Bronchial epithelial cell (primary cell): ENCODE measurements at regions not wholly inside any gene's neighbourhood (a gene's known extent, or its start where the extent isn't known, plus 50 kb on each side); places are given as distances from the start of the nearest gene placed in this dataset.

Source experiments
- DNase-seq: peaks from one replicate; pipeline ENCODE4 v3.0.0-alpha.2; 2010; ENCODE audit warnings: low read depth
- FAIRE-seq: peaks from 2 replicates; lab custom pipeline; 2011; peaks lifted over from hg19 to GRCh38; lab: Jason Lieb, UNC
- H3K27me3 ChIP-seq: 2 replicates; pipeline ENCODE4 v1.5.1; 2011; ENCODE audit warnings: low read length; ENCODE audit not compliant: control insufficient read depth, insufficient read depth
- H3K36me3 ChIP-seq: 2 replicates; pipeline ENCODE4 v1.5.1; 2011; ENCODE audit warnings: low read length; ENCODE audit not compliant: control insufficient read depth, insufficient read depth
- H3K4me3 ChIP-seq: 2 replicates; pipeline ENCODE4 v1.5.1; 2011; ENCODE audit warnings: mild to moderate bottlenecking, low read depth, low read length, control low read depth
- TF ChIP-seq, protein P1 (sequence below): IDR thresholded peaks from 2 replicates; pipeline ENCODE4 v1.5.1; 2011; ENCODE audit warnings: mild to moderate bottlenecking, moderate library complexity, low read length, control low read depth, inconsistent platforms; ENCODE audit not compliant: insufficient read depth, severe bottlenecking

DNA sequence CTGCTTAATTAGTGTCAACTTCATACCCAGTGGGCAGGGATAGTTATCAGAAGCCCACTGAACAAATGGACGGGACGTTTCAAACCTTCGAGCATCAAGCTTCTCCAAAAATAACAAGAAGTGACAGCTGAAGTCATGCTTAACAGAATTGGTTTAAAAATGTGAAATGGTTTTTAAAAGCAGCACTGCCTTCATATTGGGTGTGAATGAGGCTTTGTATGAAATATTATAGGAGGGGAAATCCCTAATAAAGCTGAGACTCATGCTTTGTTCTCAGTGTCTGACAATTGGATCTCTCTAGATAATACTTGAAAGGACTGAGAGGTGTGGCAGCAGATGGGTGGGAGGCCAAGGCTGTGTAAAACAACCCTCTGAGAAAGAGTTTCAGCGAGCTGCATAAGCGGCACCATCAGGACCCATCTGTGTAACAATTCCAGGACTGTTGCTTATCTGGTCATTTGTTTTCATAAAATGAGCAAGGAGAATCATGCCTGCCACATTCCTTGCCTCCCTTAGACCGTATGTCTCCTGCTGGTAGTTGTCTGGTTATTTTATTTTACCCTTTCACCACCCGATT, 667.7 kb downstream of the DIAPH3 start:
- TF ChIP-seq, protein P1, sequence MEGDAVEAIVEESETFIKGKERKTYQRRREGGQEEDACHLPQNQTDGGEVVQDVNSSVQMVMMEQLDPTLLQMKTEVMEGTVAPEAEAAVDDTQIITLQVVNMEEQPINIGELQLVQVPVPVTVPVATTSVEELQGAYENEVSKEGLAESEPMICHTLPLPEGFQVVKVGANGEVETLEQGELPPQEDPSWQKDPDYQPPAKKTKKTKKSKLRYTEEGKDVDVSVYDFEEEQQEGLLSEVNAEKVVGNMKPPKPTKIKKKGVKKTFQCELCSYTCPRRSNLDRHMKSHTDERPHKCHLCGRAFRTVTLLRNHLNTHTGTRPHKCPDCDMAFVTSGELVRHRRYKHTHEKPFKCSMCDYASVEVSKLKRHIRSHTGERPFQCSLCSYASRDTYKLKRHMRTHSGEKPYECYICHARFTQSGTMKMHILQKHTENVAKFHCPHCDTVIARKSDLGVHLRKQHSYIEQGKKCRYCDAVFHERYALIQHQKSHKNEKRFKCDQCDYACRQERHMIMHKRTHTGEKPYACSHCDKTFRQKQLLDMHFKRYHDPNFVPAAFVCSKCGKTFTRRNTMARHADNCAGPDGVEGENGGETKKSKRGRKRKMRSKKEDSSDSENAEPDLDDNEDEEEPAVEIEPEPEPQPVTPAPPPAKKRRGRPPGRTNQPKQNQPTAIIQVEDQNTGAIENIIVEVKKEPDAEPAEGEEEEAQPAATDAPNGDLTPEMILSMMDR: no peak
- DNase-seq: no peak
- Histone ChIP-seq H3K36me3 (no peaks in the 10 kb centered on the region), H3K4me3 (no peak overlapping the region), H3K27me3 (no peaks in the 10 kb centered on the region)
- no peak for FAIRE-seq

DNA sequence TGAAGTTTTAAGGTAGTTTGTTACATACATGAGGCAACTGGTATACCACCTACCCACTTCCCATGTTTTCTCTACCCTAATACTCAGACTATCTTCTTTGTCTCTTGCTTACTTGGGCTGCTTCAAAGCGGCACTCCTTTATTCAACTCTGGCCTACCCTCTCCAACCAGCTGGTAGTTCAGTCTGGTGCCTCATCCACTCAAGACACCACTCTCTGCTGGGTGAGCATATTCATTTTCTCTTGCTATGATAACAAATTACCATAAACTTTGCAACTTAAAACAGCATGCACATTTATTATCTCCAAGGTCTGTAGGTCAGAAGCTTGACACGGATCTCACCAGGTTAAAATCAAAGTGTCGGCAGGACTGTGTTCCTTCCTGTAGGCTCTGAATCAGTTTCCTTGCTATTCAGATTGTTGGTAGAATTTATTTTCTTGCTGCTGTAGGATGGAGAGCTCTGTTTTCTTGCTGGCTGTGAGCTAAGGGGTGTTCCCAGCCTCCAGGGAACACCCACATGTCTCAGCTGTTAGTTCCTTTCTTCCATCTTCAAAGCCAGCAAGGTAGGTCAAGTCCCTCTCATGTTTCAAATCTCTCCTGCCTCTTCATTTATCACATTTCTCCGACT, 666.0 kb downstream of the DIAPH3 start:
- no peaks in the 10 kb centered on the region for H3K36me3 ChIP-seq
- DNase-seq (no peak), FAIRE-seq (no peak)
- no peaks in the 10 kb centered on the region for H3K27me3 ChIP-seq
- no peak overlapping the region for H3K4me3 ChIP-seq
- TF ChIP-seq, protein P1: no peak

DNA sequence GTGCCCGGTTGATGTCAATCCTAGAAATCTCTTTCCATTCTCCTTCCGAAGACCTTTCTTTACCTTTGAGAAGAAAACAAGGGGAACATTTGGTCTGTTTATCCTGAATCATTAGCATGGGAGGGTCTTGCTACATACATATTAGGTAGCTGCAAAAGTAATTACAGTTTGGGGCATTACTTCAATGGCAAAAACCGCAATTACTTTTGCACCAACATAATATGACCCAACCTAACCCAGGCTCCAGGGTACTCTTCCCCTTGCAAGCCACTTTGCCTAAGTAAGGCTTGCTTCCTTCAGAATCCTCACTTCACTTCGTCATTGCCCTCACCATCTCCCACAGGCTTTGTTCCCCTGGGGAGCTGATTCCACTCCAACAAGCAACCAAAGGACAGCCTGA, 662.7 kb downstream of the DIAPH3 start:
- H3K36me3 ChIP-seq: no peaks in the 10 kb centered on the region
- no peaks in the 10 kb centered on the region for H3K27me3 ChIP-seq
- no peak overlapping the region for H3K4me3 ChIP-seq
- DNase-seq (no peak), FAIRE-seq (no peak)
- TF ChIP-seq, protein P1: no peak

DNA sequence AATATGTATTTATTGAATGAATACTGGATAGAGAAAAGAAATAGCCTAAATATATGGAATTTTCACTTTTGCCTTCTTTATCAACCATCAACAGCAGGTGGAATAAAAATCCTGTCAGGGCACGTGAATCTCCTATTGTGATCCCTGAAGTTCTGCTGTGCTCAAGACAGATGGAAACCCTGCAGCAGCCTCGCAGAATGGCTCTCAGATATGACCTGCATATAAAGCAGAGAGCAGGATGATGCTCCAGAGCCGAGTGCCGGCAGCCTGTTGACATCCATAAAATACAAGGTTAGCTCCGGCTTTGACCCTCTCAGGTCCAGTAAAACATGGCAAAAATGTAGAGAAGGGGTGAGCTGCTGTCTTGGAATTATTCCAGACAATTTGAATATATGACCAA, 659.3 kb downstream of the DIAPH3 start:
- H3K27me3 ChIP-seq: no peaks in the 10 kb centered on the region
- no peak overlapping the region for H3K4me3 ChIP-seq
- H3K36me3 ChIP-seq: no peaks in the 10 kb centered on the region
- FAIRE-seq (no peak), DNase-seq (no peak)
- TF ChIP-seq, protein P1: no peak

DNA sequence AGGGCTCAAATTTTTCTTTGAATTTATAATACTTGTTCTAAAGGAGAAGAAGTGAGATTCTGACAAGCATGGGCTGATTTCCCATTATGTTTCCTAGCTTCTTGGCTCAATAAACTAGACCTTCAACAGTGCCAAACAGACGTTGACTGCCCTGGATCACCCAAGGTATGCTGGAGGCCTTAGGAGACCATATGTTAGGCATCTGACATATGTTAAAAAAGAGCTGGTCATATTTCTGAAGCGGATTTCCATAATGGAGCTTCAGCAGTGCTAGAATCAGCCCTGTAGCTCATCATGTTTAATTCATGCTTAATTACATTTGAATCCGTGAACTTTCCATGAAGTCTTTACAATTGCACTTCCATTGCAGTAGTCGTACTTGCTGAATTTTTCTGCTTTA, 653.3 kb downstream of the DIAPH3 start:
- no peak for FAIRE-seq
- Histone ChIP-seq H3K36me3 (no peaks in the 10 kb centered on the region), H3K27me3 (no peaks in the 10 kb centered on the region), H3K4me3 (no peak overlapping the region)
- TF ChIP-seq, protein P1: no peak
- DNase-seq: no peak

DNA sequence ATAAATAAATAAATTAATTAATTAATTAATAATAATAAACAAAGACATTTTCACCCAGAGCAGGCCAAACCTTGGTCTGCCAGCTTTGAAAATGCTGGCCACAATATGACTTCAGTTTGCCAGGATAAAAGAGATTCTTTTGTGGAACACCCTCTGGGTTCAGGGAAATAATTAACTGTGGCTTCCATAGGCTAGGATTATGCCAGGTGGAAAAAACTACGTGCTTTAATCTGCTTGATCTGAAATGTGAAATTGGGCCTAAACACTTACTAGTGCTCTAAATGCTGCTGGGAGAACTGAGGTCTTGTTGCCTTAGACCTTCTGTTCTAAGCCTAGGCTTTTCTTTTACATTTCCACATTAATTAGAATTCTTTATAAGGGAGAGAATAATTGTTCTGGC, 650.0 kb downstream of the DIAPH3 start:
- H3K27me3 ChIP-seq: no peaks in the 10 kb centered on the region
- DNase-seq (no peak), FAIRE-seq (no peak)
- TF ChIP-seq, protein P1: no peak
- no peak overlapping the region for H3K4me3 ChIP-seq
- no peaks in the 10 kb centered on the region for H3K36me3 ChIP-seq
